Type B pancreatic cell (in vitro differentiated cells): ENCODE measurements at regions not wholly inside any gene's neighbourhood (a gene's known extent, or its start where the extent isn't known, plus 50 kb on each side); places are given as distances from the start of the nearest gene placed in this dataset.

Experiments
- DNase-seq: peaks from one replicate; pipeline ENCODE4 v3.0.0; 2021; ENCODE audit warnings: mixed read lengths; ENCODE audit not compliant: unreplicated experiment; ENCODE audit errors: extremely low spot score
- H3K27ac Mint-ChIP-seq: 2 replicates; pipeline ENCODE4 v1.8.0; 2021; ENCODE audit warnings: mild to moderate bottlenecking, mixed read lengths
- H3K27me3 Mint-ChIP-seq: 2 replicates; pipeline ENCODE4 v1.8.0; 2021; ENCODE audit warnings: mixed read lengths
- H3K36me3 Mint-ChIP-seq: 2 replicates; pipeline ENCODE4 v1.8.0; 2021; ENCODE audit warnings: mixed read lengths
- H3K4me1 Mint-ChIP-seq: one replicate; pipeline ENCODE4 v1.8.0; 2021; ENCODE audit warnings: mixed read lengths; ENCODE audit not compliant: unreplicated experiment
- H3K4me3 Mint-ChIP-seq: 2 replicates; pipeline ENCODE4 v1.8.0; 2021; ENCODE audit warnings: mild to moderate bottlenecking, mixed read lengths
- H3K9me3 Mint-ChIP-seq: 2 replicates; pipeline ENCODE4 v1.8.0; 2021; ENCODE audit warnings: mixed read lengths
- TF ChIP-seq, protein P1 (sequence below): fragments of 200-600 bp; sonication (generic); conservative IDR thresholded peaks from 2 replicates; pipeline ENCODE4 v1.5.0; 2021; ENCODE audit warnings: antibody characterized with exemption, mild to moderate bottlenecking

DNA sequence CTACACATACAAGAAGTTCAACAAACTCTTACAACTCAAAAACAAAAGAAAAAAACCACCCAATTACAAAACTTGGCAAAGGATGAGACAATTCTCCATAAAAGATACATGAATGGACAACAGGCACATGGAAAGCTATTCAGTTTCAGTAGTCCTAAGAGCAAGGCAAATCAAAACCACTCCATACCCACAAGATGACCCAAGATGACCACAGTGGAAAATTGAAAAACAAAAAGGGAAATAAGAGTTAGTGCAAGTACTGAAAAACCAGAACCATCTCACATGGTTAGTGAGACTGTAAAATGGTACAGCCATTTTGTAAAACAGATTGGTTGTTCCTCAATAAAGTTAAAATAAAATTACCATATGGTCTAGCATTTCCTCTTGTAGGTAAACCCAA, 287.1 kb upstream of the CDH9 start:
- H3K36me3 Mint-ChIP-seq, result no peaks in the 10 kb centered on the region
- no peaks in the 10 kb centered on the region for H3K4me1 Mint-ChIP-seq
- no peak for DNase-seq
- H3K4me3 Mint-ChIP-seq, result no peak overlapping the region
- H3K27ac Mint-ChIP-seq, result no peak overlapping the region
- peaks cover 6% of the 10 kb centered on the region for H3K27me3 Mint-ChIP-seq
- TF ChIP-seq, protein P1, sequence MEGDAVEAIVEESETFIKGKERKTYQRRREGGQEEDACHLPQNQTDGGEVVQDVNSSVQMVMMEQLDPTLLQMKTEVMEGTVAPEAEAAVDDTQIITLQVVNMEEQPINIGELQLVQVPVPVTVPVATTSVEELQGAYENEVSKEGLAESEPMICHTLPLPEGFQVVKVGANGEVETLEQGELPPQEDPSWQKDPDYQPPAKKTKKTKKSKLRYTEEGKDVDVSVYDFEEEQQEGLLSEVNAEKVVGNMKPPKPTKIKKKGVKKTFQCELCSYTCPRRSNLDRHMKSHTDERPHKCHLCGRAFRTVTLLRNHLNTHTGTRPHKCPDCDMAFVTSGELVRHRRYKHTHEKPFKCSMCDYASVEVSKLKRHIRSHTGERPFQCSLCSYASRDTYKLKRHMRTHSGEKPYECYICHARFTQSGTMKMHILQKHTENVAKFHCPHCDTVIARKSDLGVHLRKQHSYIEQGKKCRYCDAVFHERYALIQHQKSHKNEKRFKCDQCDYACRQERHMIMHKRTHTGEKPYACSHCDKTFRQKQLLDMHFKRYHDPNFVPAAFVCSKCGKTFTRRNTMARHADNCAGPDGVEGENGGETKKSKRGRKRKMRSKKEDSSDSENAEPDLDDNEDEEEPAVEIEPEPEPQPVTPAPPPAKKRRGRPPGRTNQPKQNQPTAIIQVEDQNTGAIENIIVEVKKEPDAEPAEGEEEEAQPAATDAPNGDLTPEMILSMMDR, result no peak
- no peaks in the 10 kb centered on the region for H3K9me3 Mint-ChIP-seq

DNA sequence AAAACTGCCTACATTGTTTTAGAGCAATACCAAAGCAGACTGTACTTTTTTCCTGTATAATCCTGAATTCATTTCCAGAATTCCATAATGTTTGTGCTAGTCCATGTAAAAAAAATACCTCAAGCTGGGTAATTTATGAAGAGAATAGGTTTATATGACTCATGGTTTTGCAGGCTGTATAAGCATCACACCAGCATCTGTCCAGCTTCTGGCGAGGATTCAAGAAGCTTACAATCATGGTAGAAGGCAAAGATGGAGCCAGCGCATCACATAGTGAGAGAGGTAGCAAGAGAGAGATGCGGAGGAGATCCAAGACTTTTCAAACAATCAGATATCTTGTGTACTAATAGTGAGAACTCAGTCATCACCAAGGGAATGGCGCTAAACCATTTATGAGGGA, 280.3 kb upstream of the CDH9 start:
- TF ChIP-seq, protein P1, result no peak
- peaks cover 5% of the 10 kb centered on the region for H3K9me3 Mint-ChIP-seq
- H3K36me3 Mint-ChIP-seq, result no peaks in the 10 kb centered on the region
- H3K27me3 Mint-ChIP-seq, result no peaks in the 10 kb centered on the region
- H3K4me1 Mint-ChIP-seq, result no peaks in the 10 kb centered on the region
- no peak for DNase-seq
- H3K27ac Mint-ChIP-seq, result no peak overlapping the region
- H3K4me3 Mint-ChIP-seq, result no peak overlapping the region

DNA sequence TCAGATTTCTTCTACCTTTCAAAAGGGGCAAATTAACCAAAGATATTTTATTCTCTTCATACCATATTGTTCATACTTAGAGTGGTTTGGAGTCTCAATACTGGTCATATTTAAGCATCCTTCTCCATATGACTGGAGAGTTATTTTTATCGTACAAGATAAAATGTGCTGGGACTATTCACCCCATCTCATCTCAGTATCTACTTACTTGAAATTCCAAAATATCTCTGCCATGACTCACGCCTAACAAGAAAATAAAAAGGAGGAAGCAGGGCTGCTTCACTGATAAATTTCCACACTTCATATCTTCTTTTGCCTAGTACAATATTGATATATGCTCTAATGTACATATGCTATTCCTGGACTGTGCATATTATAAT, 277.9 kb upstream of the CDH9 start:
- no peak for DNase-seq
- no peak overlapping the region for H3K27ac Mint-ChIP-seq

DNA sequence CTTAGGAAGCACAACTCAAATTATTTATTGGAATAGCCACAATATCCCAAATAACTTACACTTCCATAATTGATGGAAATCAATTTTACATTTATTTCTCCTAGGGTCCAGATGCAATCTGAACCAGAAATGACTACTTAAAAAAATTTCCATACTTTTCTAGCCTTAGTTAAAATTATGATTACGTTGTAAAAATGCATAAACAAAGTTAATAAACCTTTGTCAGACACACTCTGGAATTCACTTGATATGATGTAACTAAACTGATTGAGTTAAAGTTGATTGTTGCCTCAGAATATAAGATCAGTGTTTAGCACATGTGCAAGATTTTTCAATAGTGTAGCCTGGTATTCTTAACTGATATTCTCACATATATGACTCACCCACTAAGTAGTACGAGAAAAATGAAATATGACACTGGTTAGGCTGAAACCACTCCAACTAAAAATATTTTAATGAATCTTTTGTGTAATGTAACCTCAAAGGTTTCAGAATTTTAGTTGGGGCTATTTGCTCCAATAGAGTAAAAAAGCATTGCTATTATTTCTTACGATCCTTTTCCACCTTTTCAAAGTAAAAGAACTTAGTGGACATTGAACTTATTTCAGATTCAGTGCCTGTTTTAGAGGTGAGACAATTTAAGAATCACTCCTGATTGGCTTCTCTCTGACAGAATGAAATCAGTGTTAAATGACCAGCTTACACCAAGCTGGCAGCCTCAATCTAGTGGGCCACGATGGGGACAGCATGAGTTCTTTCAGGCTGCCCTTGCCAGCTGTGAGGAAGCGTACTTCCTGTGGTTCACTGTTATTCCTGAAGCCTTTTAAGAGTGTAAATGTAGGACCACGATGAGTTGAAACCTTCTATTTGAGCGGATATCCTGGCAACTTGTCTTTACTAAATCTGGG, 277.2 kb upstream of the CDH9 start:
- no peak for DNase-seq
- Mint-ChIP-seq H3K36me3 (no peaks in the 10 kb centered on the region), H3K9me3 (peaks cover 9% of the 10 kb centered on the region), H3K27ac (no peak overlapping the region), H3K4me3 (no peak overlapping the region), H3K4me1 (no peaks in the 10 kb centered on the region), H3K27me3 (peaks cover 4% of the 10 kb centered on the region)
- TF ChIP-seq, protein P1, result no peak

More for the DNA sequence above, 277.9 kb upstream of the CDH9 start:
- H3K9me3 Mint-ChIP-seq, result peaks cover 5% of the 10 kb centered on the region
- TF ChIP-seq, protein P1, result no peak
- peaks cover 4% of the 10 kb centered on the region for H3K27me3 Mint-ChIP-seq
- no peaks in the 10 kb centered on the region for H3K4me1 Mint-ChIP-seq
- H3K4me3 Mint-ChIP-seq, result no peak overlapping the region
- no peaks in the 10 kb centered on the region for H3K36me3 Mint-ChIP-seq

DNA sequence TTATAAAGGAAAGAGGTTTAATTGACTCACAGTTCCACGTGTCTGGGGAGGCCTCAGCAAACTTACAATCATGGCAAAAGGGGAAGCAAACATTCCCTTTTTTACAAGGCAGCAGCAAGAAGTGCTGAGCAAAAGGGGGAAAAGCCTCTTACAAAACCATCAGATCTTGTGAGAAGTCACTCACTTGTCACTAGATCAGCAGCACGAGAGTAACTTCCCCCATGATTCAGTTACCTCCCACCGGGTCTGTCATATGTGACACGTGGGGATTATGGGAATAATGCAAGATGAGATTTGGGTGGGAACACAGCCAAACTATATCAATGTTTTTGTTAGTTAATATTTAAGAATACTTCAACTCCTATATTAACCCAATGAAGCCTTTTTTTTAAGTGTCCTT, 275.2 kb upstream of the CDH9 start:
- Mint-ChIP-seq H3K27me3 (peaks cover 4% of the 10 kb centered on the region), H3K4me3 (no peak overlapping the region), H3K4me1 (no peaks in the 10 kb centered on the region), H3K36me3 (no peaks in the 10 kb centered on the region), H3K9me3 (peaks cover 8% of the 10 kb centered on the region), H3K27ac (no peak overlapping the region)
- TF ChIP-seq, protein P1, result no peak
- DNase-seq, result no peak
